GM23338 (cell line): ENCODE measurements at regions not wholly inside any gene's neighbourhood (a gene's known extent, or its start where the extent isn't known, plus 50 kb on each side); places are given as distances from the start of the nearest gene placed in this dataset.

ENCODE experiments used
- CTCF ChIP-seq, 2 experiments: fragments of 200-600 bp in 1 of 2; sonication (generic) in 1 of 2; conservative IDR thresholded peaks; 2 replicates each; pipeline versions ENCODE4 v1.5.1 to v1.6.1; 2016 to 2017; ENCODE audit warnings: antibody characterized with exemption in 2 of 2, low read depth in 2 of 2, mild to moderate bottlenecking in 2 of 2, moderate library complexity in 1 of 2
- EZH2 ChIP-seq: fragments of 200-600 bp; sonication (generic); IDR thresholded peaks from one replicate; pipeline ENCODE4 v1.8.0; 2017; ENCODE audit warnings: antibody characterized with exemption, mild to moderate bottlenecking, low read depth; ENCODE audit not compliant: unreplicated experiment

- TF ChIP-seq CTCF (conservative IDR thresholded peaks at IDR 0.05; ENCODE audit: low read depth in 2 of 2) (no peak), EZH2 (no peak)
Measured at GRCh38 chr6:21321076-21321475, 272.5 kb upstream of the SOX4 start.
